ENCODE measurements at regions not wholly inside any gene's neighbourhood (a gene's known extent, or its start where the extent isn't known, plus 50 kb on each side); places are given as distances from the start of the nearest gene placed in this dataset.

GRCh38 chr5:174359071-174359470 is 313.6 kb downstream of the NSG2 start:
- no peak for TF ChIP-seq CTCF (IDR thresholded peaks at IDR 0.05; ENCODE audit: insufficient read depth, missing control alignments)
- no peak for FAIRE-seq
- DNase-seq (ENCODE audit: insufficient read length, low spot score): no peak

GRCh38 chr5:174362514-174362913 is 317.0 kb downstream of the NSG2 start:
- FAIRE-seq (no peak), DNase-seq (ENCODE audit: insufficient read length, low spot score) (no peak)
- TF ChIP-seq CTCF (IDR thresholded peaks at IDR 0.05; ENCODE audit: insufficient read depth, missing control alignments): no peak

- DNase-seq (ENCODE audit: insufficient read length, low spot score) (no peak), FAIRE-seq (no peak)
- TF ChIP-seq CTCF (IDR thresholded peaks at IDR 0.05; ENCODE audit: insufficient read depth, missing control alignments): no peak
These were observed 318.4 kb downstream of the NSG2 start for GRCh38 chr5:174363934-174364333.

- FAIRE-seq: no peak
- DNase-seq (ENCODE audit: insufficient read length, low spot score): no peak
- TF ChIP-seq CTCF (IDR thresholded peaks at IDR 0.05; ENCODE audit: insufficient read depth, missing control alignments): no peak
These were observed 319.2 kb downstream of the NSG2 start for GRCh38 chr5:174364676-174365075.

GRCh38 chr5:174371600-174372094 is 326.1 kb downstream of the NSG2 start:
- TF ChIP-seq CTCF (IDR thresholded peaks at IDR 0.05; ENCODE audit: insufficient read depth, missing control alignments): no peak
- no peak for DNase-seq (ENCODE audit: insufficient read length, low spot score)
- FAIRE-seq: no peak

- DNase-seq (ENCODE audit: insufficient read length, low spot score) (no peak), FAIRE-seq (no peak)
- TF ChIP-seq CTCF (IDR thresholded peaks at IDR 0.05; ENCODE audit: insufficient read depth, missing control alignments): no peak
These were observed 328.7 kb downstream of the NSG2 start for GRCh38 chr5:174374206-174374605.

GRCh38 chr5:174376056-174376455 is 330.6 kb downstream of the NSG2 start:
- no peak for TF ChIP-seq CTCF (IDR thresholded peaks at IDR 0.05; ENCODE audit: insufficient read depth, missing control alignments)
- no peak for FAIRE-seq
- DNase-seq (ENCODE audit: insufficient read length, low spot score): no peak

All from D721Med (cell line).